ENCODE measurements at regions not wholly inside any gene's neighbourhood (a gene's known extent, or its start where the extent isn't known, plus 50 kb on each side); places are given as distances from the start of the nearest gene placed in this dataset.
"Not testable (repeated sequence)": the region's sequence is repeated elsewhere in the genome, so short reads cannot be mapped to it uniquely, and the experiment has no call there.

DNA sequence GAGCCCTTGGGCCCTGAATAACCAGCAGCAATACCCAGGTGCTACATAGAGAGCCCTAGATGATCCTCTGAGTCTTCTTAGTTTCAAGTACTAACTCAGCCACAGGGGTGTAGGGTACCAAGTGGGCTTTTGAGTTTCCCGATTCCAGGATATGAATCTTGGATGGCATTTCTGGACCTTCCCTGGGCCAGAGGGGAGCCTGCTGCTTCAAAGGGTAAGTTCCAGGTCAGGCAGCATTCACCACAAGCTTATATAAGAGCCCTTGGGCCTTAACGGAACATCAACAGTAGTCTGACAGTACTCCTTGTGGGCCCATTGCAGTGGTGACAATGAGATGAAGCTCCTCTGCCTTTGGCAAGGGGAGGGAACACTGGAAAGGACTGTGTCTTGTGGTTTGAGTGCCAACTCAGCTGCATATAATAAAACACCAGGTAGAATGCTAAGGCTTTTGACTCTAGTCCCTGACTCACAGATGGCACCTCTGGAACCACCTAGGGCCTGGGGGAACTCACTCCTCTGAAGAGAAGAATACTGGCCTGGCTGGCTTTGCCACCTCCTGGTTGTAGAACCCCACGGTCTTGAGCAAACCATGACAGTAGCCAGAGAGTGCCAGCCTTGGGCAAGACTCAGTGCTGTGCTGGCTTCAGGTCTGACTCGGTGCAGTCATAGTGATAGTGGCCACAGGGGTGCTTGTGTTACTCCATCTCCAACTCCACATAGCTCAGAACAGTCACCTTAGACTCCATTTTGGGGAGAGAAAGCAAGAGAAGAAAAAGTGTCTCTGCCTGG is 235.7 kb downstream of the AKAIN1 start:
- no peaks in the 10 kb centered on the region for H3K36me3 Mint-ChIP-seq (ENCODE audit: low read depth)
- H3K9me3 Mint-ChIP-seq: peaks cover 9% of the 10 kb centered on the region
- H3K4me3 Mint-ChIP-seq: no peak overlapping the region
- no peaks in the 10 kb centered on the region for H3K27me3 Mint-ChIP-seq (ENCODE audit: low read depth)
- H3K27ac Mint-ChIP-seq: no peak overlapping the region
- no peaks in the 10 kb centered on the region for H3K4me1 Mint-ChIP-seq (ENCODE audit: low read depth)

DNA sequence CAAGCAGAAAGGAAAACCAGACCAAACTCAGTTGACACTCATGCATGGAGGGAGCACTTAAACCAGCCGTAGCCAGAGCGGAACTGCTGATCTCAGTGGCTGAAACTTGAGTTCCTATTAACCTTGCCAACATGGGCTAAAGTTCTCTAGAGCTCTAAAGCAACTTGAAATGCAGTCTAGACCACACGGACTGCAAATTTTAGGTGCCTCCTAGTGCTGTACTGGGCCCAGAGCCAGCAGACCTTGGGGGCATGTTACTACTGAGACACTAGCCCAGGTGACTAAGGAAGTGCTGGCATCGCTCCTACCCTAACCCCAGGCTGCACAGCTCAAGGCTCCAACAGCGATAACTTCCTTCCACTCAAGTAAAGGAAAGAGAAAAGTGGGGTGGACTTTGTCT is 236.5 kb downstream of the AKAIN1 start:
- H3K9me3 Mint-ChIP-seq: peaks cover 9% of the 10 kb centered on the region
- no peaks in the 10 kb centered on the region for H3K36me3 Mint-ChIP-seq (ENCODE audit: low read depth)
- H3K4me3 Mint-ChIP-seq: no peak overlapping the region
- H3K27ac Mint-ChIP-seq: no peak overlapping the region
- no peaks in the 10 kb centered on the region for H3K27me3 Mint-ChIP-seq (ENCODE audit: low read depth)
- no peaks in the 10 kb centered on the region for H3K4me1 Mint-ChIP-seq (ENCODE audit: low read depth)

DNA sequence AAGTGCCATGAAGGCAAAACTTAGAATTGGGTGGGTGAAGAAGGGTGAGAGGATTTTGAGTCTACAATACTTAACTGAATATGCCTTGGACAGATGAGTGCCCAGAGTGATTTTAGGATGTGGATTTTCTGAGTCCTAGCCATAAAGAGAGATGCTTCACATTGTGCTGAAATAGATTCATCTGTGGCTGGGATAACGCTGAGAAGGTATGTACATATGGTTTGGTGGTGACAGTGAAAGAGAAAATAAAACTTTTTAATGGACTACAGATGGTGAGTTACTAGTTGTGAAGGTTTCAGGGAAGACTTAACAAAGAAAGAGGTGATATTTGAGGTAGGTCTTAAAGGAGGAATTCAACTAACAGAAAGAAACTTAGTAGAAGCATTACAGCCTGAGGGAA is 265.8 kb downstream of the AKAIN1 start:
- H3K27me3 Mint-ChIP-seq (ENCODE audit: low read depth): no peaks in the 10 kb centered on the region
- no peaks in the 10 kb centered on the region for H3K4me1 Mint-ChIP-seq (ENCODE audit: low read depth)
- H3K36me3 Mint-ChIP-seq (ENCODE audit: low read depth): no peaks in the 10 kb centered on the region
- no peak overlapping the region for H3K27ac Mint-ChIP-seq
- H3K4me3 Mint-ChIP-seq: no peak overlapping the region
- peaks cover 21% of the 10 kb centered on the region for H3K9me3 Mint-ChIP-seq

DNA sequence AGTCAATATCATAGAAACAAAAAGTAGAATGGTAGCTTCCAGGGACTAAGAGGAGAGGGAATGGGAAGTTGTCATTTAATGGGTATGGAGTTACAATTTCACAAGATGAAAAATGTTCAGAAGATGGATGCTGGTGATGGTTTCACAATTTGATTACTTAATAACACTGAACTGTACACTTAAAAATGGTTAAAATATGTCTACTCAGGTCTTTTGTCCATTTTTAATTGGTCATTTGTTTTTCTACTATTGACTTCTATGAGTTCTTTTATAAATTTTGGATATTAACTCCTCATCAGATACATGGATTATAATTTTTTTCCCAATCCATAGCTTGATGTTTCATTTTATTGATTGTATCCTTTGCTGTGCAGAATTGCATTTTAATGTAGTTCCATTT is 275.5 kb downstream of the AKAIN1 start:
- H3K27me3 Mint-ChIP-seq (ENCODE audit: low read depth): no peaks in the 10 kb centered on the region
- H3K36me3 Mint-ChIP-seq (ENCODE audit: low read depth): no peaks in the 10 kb centered on the region
- H3K27ac Mint-ChIP-seq: no peak overlapping the region
- H3K4me1 Mint-ChIP-seq (ENCODE audit: low read depth): no peaks in the 10 kb centered on the region
- no peak overlapping the region for H3K4me3 Mint-ChIP-seq
- H3K9me3 Mint-ChIP-seq: peaks cover 14% of the 10 kb centered on the region

DNA sequence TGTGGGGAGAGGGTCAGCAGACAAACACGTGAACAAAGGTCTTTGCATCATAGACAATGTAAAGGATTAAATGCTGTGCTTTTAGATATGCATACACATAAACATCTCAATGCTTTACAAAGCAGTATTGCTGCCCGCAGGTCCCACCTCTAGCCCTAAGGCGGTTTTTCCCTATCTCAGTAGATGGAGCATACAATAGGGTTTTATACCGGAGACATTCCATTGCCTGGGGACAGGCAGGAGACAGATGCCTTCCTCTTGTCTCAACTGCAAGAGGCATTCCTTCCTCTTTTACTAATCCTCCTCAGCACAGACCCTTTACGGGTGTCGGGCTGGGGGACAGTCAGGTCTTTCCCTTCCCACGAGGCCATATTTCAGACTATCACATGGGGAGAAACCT is 279.5 kb downstream of the AKAIN1 start:
- H3K4me1 Mint-ChIP-seq (ENCODE audit: low read depth); H3K9me3 Mint-ChIP-seq; H3K4me3 Mint-ChIP-seq: not testable (repeated sequence)

DNA sequence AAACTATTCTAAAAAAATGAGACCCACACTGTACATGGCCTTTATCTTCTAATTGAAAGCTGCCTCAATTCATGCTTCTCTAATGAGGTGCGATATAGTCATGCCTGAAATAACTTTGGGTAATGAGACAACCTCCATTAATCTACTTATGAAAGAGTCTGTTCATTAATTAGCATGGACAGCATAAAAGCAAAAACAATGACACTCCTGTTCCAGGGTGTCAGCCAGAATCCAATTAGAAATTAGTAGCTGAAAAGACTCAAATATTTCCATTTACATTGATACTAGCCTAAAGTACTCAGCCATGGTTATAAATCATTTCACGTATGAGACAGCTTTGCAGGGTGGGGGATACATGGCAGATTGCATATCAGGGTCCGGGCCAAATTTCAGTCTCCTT is 288.7 kb downstream of the AKAIN1 start:
- Mint-ChIP-seq H3K36me3 (ENCODE audit: low read depth) (no peaks in the 10 kb centered on the region), H3K27ac (no peak overlapping the region), H3K9me3 (peaks cover 4% of the 10 kb centered on the region), H3K27me3 (ENCODE audit: low read depth) (no peaks in the 10 kb centered on the region), H3K4me1 (ENCODE audit: low read depth) (no peaks in the 10 kb centered on the region), H3K4me3 (no peak overlapping the region)

More for the DNA sequence above, 279.5 kb downstream of the AKAIN1 start:
- not testable (repeated sequence) for H3K27ac Mint-ChIP-seq; H3K36me3 Mint-ChIP-seq (ENCODE audit: low read depth); H3K27me3 Mint-ChIP-seq (ENCODE audit: low read depth)

DNA sequence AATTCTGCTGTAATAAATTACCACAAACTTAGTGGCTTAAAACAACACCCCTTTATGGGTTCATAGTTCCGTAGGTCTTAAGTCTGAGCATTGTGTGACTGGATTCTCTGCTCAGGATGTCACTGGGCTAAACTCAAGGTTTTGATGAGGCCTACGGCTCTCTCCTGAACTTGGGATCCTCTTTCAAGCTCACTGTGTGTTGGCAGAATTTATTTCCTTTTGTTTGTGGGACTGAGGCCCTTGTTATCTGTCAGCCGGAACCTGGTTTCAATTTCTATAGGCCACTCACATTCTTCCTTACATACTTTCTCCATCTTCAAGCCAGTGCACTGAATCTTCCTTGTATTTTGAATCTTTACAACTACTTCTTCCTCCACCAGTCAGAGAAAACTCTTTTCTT is 290.2 kb downstream of the AKAIN1 start:
- H3K9me3 Mint-ChIP-seq: peaks cover 4% of the 10 kb centered on the region
- H3K27ac Mint-ChIP-seq: no peak overlapping the region
- no peak overlapping the region for H3K4me3 Mint-ChIP-seq
- no peaks in the 10 kb centered on the region for H3K4me1 Mint-ChIP-seq (ENCODE audit: low read depth)
- no peaks in the 10 kb centered on the region for H3K36me3 Mint-ChIP-seq (ENCODE audit: low read depth)
- no peaks in the 10 kb centered on the region for H3K27me3 Mint-ChIP-seq (ENCODE audit: low read depth)

DNA sequence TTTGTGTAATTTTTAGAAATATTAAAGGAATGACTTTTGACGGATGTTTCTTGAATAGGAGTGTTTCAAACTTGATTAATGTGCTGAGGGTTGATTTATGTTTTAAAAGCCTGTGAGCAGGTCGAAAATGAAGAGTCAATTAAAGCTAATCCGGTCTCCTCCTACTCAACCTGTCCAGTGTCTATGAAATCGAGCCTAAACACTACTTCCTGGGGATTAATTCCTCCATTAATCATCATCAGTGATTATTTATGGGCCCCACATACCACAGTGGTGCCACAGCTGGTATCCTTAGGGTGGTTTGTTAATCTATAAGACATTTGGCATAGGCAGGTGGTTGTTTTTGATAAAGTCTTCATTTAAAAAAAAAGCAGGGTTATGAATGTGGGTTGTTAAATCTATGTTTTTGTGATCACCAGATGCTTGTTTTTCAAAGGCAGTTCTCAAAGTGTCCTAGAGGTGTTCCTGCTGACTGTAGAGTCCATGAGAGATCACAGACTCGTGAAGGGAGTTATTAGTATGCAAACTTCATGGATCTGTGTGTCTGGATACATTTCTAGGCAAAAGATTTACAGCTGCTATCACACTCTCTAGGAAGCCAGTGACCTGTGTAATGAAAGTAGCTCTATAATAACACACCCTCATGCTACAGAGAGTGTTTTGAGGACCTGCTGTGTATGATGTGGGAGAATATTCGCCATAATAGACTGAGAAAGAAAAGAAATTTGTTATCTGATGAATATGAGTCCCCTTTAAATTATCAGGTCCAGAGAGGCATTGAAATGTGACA is 308.6 kb downstream of the AKAIN1 start:
- no peaks in the 10 kb centered on the region for H3K27me3 Mint-ChIP-seq (ENCODE audit: low read depth)
- no peak overlapping the region for H3K4me3 Mint-ChIP-seq
- no peak overlapping the region for H3K27ac Mint-ChIP-seq
- no peaks in the 10 kb centered on the region for H3K36me3 Mint-ChIP-seq (ENCODE audit: low read depth)
- H3K9me3 Mint-ChIP-seq: peaks cover 34% of the 10 kb centered on the region
- no peaks in the 10 kb centered on the region for H3K4me1 Mint-ChIP-seq (ENCODE audit: low read depth)

DNA sequence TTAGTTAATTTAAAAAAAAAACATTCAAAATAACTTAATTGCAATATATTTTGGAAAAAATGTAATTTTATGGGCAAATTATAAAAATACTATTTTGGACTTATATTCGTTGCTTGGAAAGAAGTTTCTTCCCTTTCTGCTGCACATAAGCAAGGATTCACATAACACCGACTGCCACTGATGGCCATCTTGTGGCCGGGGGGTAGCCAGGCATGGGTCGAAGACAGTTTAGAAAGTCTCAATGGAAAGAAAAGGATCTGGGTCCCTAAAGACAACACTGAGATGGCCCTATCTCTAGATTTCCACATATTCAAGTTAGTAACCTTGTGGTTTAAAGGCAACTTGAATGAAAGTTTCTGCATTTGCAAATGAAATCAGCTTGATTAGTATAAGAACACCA is 318.6 kb downstream of the AKAIN1 start:
- Mint-ChIP-seq H3K9me3 (peaks cover 40% of the 10 kb centered on the region), H3K27ac (no peak overlapping the region), H3K4me1 (ENCODE audit: low read depth) (no peaks in the 10 kb centered on the region), H3K36me3 (ENCODE audit: low read depth) (no peaks in the 10 kb centered on the region), H3K27me3 (ENCODE audit: low read depth) (no peaks in the 10 kb centered on the region), H3K4me3 (no peak overlapping the region)

DNA sequence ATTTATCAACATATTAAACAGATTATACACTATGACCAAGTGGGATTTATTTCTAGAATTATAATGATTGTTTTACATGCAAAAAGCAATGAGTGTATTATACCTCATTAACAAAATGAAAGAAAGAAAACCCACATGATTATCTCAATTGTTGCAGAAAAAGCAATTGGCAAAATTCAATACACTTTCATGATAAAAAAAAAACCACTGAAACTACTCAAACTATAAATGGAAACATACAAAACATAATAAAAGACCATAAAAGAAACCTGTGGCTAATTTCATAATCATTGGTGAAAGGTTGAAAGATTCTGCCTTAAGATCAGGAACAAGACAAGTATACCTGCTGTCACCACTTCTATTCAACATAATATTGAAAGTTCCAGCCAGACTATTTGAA is 325.9 kb downstream of the AKAIN1 start:
- H3K27ac Mint-ChIP-seq: no peak overlapping the region
- H3K9me3 Mint-ChIP-seq: peaks cover 34% of the 10 kb centered on the region
- no peak overlapping the region for H3K4me3 Mint-ChIP-seq
- H3K36me3 Mint-ChIP-seq (ENCODE audit: low read depth): no peaks in the 10 kb centered on the region
- H3K4me1 Mint-ChIP-seq (ENCODE audit: low read depth): no peaks in the 10 kb centered on the region
- no peaks in the 10 kb centered on the region for H3K27me3 Mint-ChIP-seq (ENCODE audit: low read depth)

DNA sequence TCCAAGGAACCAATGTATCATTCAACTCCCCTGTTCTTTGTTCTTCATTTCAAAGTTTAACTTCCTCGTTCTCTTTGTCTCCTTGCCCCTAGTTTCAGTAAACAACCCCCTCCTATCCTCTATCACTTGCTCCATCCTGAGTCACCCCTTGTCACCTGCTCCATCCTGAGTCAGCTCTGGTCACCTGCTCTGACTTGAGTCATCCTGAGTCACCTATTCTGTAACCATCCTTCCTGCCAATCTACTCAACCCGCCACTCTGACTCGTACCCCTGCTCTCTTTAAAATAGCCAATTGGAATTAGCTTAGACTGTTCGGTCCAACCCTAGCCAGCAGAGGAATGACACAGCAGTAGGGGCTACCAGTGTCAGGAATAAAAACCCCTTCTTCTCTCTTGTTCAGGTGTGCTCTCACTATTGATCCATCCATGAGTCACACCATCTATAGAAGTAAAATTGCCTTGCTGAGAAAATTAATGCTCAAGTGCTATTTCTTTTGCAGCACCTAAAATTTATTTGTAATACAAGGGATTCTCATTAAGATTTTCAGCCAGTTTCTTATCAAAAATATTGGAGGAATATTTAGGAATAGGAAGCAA is 326.8 kb downstream of the AKAIN1 start:
- no peaks in the 10 kb centered on the region for H3K36me3 Mint-ChIP-seq (ENCODE audit: low read depth)
- no peak overlapping the region for H3K27ac Mint-ChIP-seq
- H3K9me3 Mint-ChIP-seq: peaks cover 34% of the 10 kb centered on the region
- H3K4me3 Mint-ChIP-seq: no peak overlapping the region
- no peaks in the 10 kb centered on the region for H3K27me3 Mint-ChIP-seq (ENCODE audit: low read depth)
- no peaks in the 10 kb centered on the region for H3K4me1 Mint-ChIP-seq (ENCODE audit: low read depth)

DNA sequence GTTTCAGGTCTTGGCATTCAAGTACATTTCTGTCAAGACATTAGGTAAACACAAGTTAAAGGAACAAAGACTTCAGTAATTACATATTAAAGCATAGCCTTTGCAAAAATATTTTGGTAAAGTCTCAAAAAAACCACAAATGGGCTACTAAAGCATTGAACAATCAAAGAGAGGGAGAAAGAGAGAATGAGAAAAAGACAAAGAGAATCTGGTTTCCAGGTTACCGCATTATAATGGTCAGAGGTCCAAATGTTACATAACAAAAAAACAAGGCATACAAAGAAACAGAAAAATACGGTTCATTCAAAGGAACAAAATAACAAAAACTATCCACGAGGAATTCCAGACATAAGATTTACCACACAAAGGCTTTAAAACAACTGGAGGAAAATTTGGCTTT is 327.9 kb downstream of the AKAIN1 start:
- Mint-ChIP-seq H3K9me3 (peaks cover 29% of the 10 kb centered on the region), H3K36me3 (ENCODE audit: low read depth) (no peaks in the 10 kb centered on the region), H3K27me3 (ENCODE audit: low read depth) (no peaks in the 10 kb centered on the region), H3K4me3 (no peak overlapping the region), H3K27ac (no peak overlapping the region), H3K4me1 (ENCODE audit: low read depth) (no peaks in the 10 kb centered on the region)

DNA sequence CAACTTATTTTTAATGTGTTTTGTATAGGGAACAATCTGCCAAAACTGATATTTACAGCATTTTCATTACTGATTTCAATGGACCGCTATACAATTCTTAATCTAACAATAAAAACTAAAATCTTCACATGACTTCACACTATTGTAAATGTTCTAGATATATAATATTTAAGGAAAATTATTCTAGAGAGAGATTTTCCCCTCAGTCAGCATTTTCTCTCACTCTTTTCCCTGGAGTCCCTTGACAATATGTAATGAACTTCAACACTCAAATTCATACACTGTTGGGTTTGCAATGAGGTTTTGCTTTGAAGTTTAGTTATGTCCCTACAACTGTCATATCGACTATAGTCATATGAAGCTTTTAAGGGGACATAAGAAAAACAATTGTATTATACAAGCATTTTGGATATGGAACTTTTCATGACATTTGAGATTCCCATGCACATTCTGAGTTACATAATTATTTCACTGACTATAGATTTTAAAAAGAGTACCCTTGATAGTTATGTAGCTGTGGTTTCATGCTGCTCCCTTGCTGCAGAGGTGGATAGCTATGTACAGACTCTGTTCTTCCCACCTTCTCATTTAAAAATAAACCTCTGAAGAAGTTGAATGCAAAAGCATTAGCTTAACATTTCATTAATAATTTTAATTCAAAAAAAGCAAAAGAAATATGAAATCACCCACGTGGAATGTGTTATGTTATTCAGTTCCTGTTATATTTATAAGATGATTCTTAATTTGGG is 338.5 kb downstream of the AKAIN1 start:
- H3K4me1 Mint-ChIP-seq (ENCODE audit: low read depth): no peaks in the 10 kb centered on the region
- H3K4me3 Mint-ChIP-seq: no peak overlapping the region
- H3K27me3 Mint-ChIP-seq (ENCODE audit: low read depth): no peaks in the 10 kb centered on the region
- no peak overlapping the region for H3K27ac Mint-ChIP-seq
- H3K36me3 Mint-ChIP-seq (ENCODE audit: low read depth): no peaks in the 10 kb centered on the region
- peaks cover 5% of the 10 kb centered on the region for H3K9me3 Mint-ChIP-seq

DNA sequence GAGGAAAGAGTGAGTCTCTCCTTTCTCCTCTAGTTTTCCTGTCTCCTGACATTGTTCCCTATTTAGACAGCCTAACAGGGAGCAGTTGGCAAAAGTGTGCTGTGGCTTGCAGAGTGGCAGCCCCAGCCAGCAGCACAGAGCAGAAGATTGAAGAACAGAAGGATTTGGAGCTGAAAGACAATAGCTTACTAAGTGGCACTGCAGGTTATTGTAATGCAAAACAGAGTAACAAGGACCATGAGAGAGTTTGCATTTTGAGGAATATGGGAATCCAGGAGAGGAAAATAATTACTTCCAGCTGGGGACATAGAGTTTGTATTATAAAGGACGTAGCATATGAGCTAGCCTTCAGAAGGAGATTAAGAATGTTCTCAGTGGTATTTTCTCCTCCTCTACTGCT is 342.4 kb downstream of the AKAIN1 start:
- H3K36me3 Mint-ChIP-seq (ENCODE audit: low read depth): no peaks in the 10 kb centered on the region
- H3K4me3 Mint-ChIP-seq: no peak overlapping the region
- H3K4me1 Mint-ChIP-seq (ENCODE audit: low read depth): no peaks in the 10 kb centered on the region
- no peak overlapping the region for H3K27ac Mint-ChIP-seq
- no peaks in the 10 kb centered on the region for H3K27me3 Mint-ChIP-seq (ENCODE audit: low read depth)
- H3K9me3 Mint-ChIP-seq: peaks cover 9% of the 10 kb centered on the region
